Calu3 (cell line): ENCODE measurements at regions not wholly inside any gene's neighbourhood (a gene's known extent, or its start where the extent isn't known, plus 50 kb on each side); places are given as distances from the start of the nearest gene placed in this dataset.

Experiments
- BruUV-seq: library from RNA; stranded (reverse); fragments of 400-500 nt; replicated peaks from 2 replicates; lab custom pipeline; 2021; lab: Mats Ljungman, UMichigan
- CTCF ChIA-PET: fragments of 300-600 bp; sonication (Branson Sonifier 250); formaldehyde crosslinking; loops from one replicate; lab custom pipeline; 2022; ENCODE audit warnings: antibody characterized with exemption; lab: Charles Lee
- DNase-seq: peaks from one replicate; pipeline ENCODE4 v3.0.0; 2022
- H3K27ac Mint-ChIP-seq: one replicate; pipeline ENCODE4 v1.8.0; 2022; ENCODE audit warnings: mixed read lengths; ENCODE audit not compliant: unreplicated experiment
- H3K27me3 Mint-ChIP-seq: one replicate; pipeline ENCODE4 v1.8.0; 2022; ENCODE audit warnings: mixed read lengths; ENCODE audit not compliant: unreplicated experiment
- H3K36me3 Mint-ChIP-seq: one replicate; pipeline ENCODE4 v1.8.0; 2022; ENCODE audit warnings: mild to moderate bottlenecking, moderate library complexity, mixed read lengths; ENCODE audit not compliant: insufficient read depth, unreplicated experiment
- H3K4me1 Mint-ChIP-seq: one replicate; pipeline ENCODE4 v1.8.0; 2022; ENCODE audit warnings: mild to moderate bottlenecking, low read depth, mixed read lengths; ENCODE audit not compliant: unreplicated experiment
- H3K4me3 Mint-ChIP-seq: one replicate; pipeline ENCODE4 v1.8.0; 2022; ENCODE audit warnings: mild to moderate bottlenecking, low read depth, moderate library complexity, mixed read lengths; ENCODE audit not compliant: unreplicated experiment
- H3K9me3 Mint-ChIP-seq: one replicate; pipeline ENCODE4 v1.8.0; 2022; ENCODE audit warnings: low read depth, mixed read lengths; ENCODE audit not compliant: unreplicated experiment
- intact Hi-C: fragments of 100-400 bp; cut with micrococcal nuclease; formaldehyde crosslinking; loops from one replicate; pipeline ENCODE4 v1.10.0; 2022; ENCODE audit not compliant: unreplicated experiment
- TF ChIP-seq, protein P1 (sequence below): fragments of 200-600 bp; IDR thresholded peaks from one replicate; pipeline ENCODE4 v1.8.0; 2022; ENCODE audit warnings: antibody characterized with exemption; ENCODE audit not compliant: unreplicated experiment

DNA sequence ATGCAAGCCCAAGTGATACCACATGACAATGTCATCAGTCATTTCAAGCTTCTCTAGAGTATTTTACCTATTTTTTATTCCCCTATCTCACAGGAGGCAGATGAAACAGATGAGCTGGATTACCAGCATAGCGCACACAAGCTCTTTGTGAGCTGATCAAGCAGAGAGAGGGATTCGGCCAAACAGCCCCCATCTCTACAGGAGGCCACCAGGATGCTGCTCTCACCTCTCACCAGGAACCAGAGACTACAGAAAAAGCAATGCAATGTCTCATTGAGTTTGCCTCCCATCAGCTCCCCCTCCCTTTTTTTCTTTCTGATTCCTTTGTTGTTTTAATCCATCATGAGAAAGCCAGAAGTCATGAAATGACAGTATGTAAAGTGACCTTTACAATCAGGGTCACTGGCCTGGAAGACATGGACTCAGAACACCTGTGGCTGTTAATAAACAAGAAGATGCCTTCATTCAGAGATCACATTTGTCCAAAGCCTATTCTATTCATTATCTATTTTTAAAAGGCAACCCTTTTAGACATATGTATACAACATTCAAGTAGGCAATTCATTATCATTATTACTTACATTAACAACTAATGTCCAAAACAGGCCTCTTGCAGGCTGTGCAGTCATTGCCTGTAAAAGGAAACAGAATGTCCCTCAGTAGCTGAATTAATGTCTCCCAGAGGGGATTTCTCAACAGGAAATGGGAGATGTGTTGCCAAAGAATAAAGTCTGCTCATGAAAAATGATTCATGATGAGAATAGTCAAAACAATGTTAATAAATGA lies 656.6 kb downstream of the TBC1D4 start:
- H3K4me3 Mint-ChIP-seq, result no peak overlapping the region
- no peaks in the 10 kb centered on the region for H3K36me3 Mint-ChIP-seq
- TF ChIP-seq, protein P1, sequence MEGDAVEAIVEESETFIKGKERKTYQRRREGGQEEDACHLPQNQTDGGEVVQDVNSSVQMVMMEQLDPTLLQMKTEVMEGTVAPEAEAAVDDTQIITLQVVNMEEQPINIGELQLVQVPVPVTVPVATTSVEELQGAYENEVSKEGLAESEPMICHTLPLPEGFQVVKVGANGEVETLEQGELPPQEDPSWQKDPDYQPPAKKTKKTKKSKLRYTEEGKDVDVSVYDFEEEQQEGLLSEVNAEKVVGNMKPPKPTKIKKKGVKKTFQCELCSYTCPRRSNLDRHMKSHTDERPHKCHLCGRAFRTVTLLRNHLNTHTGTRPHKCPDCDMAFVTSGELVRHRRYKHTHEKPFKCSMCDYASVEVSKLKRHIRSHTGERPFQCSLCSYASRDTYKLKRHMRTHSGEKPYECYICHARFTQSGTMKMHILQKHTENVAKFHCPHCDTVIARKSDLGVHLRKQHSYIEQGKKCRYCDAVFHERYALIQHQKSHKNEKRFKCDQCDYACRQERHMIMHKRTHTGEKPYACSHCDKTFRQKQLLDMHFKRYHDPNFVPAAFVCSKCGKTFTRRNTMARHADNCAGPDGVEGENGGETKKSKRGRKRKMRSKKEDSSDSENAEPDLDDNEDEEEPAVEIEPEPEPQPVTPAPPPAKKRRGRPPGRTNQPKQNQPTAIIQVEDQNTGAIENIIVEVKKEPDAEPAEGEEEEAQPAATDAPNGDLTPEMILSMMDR, result no peak
- no TSS peak for BruUV-seq
- H3K27ac Mint-ChIP-seq, result no peak overlapping the region
- CTCF ChIA-PET, result no interaction called here
- no peaks in the 10 kb centered on the region for H3K27me3 Mint-ChIP-seq
- no peak for DNase-seq
- H3K4me1 Mint-ChIP-seq, result no peaks in the 10 kb centered on the region
- H3K9me3 Mint-ChIP-seq, result no peaks in the 10 kb centered on the region
- intact Hi-C loops, result no loop called here

DNA sequence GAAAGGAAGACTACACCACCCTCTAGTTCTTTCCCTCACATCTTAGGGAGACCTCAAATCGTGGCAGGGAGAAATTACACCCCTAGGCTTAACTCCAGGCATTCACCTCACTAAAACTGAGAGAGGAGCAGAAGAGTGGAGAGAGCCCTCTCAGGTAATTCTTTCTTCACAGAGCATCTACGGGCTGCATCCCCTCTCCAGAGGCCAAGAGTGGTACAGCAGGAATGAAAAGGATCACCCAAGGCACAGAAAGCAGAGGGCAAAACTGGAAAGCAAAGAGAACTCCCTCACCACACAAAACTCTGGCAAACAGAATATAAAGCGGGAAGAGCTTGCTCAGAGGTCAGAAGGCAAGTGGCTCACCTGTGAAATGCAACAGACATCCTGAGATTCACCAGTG lies 661.2 kb downstream of the TBC1D4 start:
- TF ChIP-seq, protein P1, result no peak
- CTCF ChIA-PET, result no interaction called here
- H3K4me3 Mint-ChIP-seq, result no peak overlapping the region
- no peaks in the 10 kb centered on the region for H3K36me3 Mint-ChIP-seq
- H3K27me3 Mint-ChIP-seq, result no peaks in the 10 kb centered on the region
- H3K27ac Mint-ChIP-seq, result no peak overlapping the region
- no TSS peak for BruUV-seq
- no peaks in the 10 kb centered on the region for H3K4me1 Mint-ChIP-seq
- intact Hi-C loops, result no loop called here
- H3K9me3 Mint-ChIP-seq, result no peaks in the 10 kb centered on the region
- no peak for DNase-seq

DNA sequence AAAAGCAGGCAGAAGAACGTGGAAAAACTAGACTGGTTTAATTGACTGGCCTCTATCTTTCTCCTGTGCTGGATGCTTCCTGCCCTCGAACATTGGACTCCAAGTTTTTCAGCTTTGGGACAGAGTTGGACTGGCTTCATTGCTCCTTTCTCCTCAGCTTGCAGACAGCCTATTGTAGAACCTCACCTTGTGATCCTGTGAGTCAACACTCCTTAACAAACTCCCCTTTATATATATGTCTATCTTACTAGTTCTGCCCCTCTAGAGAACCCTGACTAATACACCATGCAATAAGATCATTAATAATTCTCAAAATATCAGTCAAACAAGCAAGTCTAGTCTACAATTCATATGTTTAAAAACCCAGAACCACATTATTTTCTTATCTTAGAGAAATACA lies 662.4 kb downstream of the TBC1D4 start:
- Mint-ChIP-seq H3K27ac (no peak overlapping the region), H3K36me3 (no peaks in the 10 kb centered on the region), H3K4me3 (no peak overlapping the region), H3K9me3 (no peaks in the 10 kb centered on the region), H3K4me1 (no peaks in the 10 kb centered on the region), H3K27me3 (no peaks in the 10 kb centered on the region)
- TF ChIP-seq, protein P1, result no peak
- BruUV-seq, result no TSS peak
- no peak for DNase-seq
- intact Hi-C loops, result no loop called here
- CTCF ChIA-PET, result no interaction called here

DNA sequence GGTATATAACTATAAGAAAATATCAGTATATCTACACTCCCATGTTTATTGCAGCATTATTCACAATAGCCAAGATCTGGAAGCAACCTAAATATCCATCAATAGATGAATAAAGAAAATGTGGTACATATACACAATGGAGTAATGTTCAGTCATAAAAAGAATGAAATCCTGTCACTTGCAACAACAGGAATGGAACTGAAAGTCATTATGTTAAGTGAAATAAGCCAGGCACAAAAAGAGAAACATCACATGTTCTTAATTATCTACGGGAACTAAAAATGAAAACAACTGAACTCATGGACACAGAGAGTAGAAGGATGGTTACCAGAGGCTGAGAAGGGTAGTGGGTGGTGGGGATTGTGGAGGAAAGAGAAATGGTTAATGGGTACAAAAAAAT lies 665.2 kb downstream of the TBC1D4 start:
- H3K4me1 Mint-ChIP-seq, result no peaks in the 10 kb centered on the region
- TF ChIP-seq, protein P1, result no peak
- H3K9me3 Mint-ChIP-seq, result no peaks in the 10 kb centered on the region
- H3K27me3 Mint-ChIP-seq, result no peaks in the 10 kb centered on the region
- intact Hi-C loops, result no loop called here
- H3K4me3 Mint-ChIP-seq, result no peak overlapping the region
- CTCF ChIA-PET, result no interaction called here
- no peaks in the 10 kb centered on the region for H3K36me3 Mint-ChIP-seq
- no TSS peak for BruUV-seq
- H3K27ac Mint-ChIP-seq, result no peak overlapping the region
- DNase-seq, result no peak
